ENCODE measurements at regions not wholly inside any gene's neighbourhood (a gene's known extent, or its start where the extent isn't known, plus 50 kb on each side); places are given as distances from the start of the nearest gene placed in this dataset.

GRCh38 chr4:11505221-11505971 lies 76.7 kb upstream of the HS3ST1 start:
- DNase-seq (ENCODE audit: low read depth, low spot score) = peak; percentile 72

GRCh38 chr4:11503166-11503565 lies 74.5 kb upstream of the HS3ST1 start:
- DNase-seq (ENCODE audit: low read depth, low spot score) = no peak

- no peak for DNase-seq (ENCODE audit: low read depth, low spot score)
These were observed 69.3 kb upstream of the HS3ST1 start for GRCh38 chr4:11497972-11498371.

GRCh38 chr4:11497212-11497806 lies 68.6 kb upstream of the HS3ST1 start:
- no peak for DNase-seq (ENCODE audit: low read depth, low spot score)

- no peak for DNase-seq (ENCODE audit: low read depth, low spot score)
These were observed 67.7 kb upstream of the HS3ST1 start for GRCh38 chr4:11496351-11496829.

- no peak for DNase-seq (ENCODE audit: low read depth, low spot score)
These were observed 67.1 kb upstream of the HS3ST1 start for GRCh38 chr4:11495818-11496217.

- no peak for DNase-seq (ENCODE audit: low read depth, low spot score)
These were observed 66.6 kb upstream of the HS3ST1 start for GRCh38 chr4:11495291-11495690.

- no peak for DNase-seq (ENCODE audit: low read depth, low spot score)
These were observed 65.5 kb upstream of the HS3ST1 start for GRCh38 chr4:11494232-11494631.

- DNase-seq (ENCODE audit: low read depth, low spot score) = no peak
These were observed 60.9 kb upstream of the HS3ST1 start for GRCh38 chr4:11489453-11490083.

GRCh38 chr4:11488657-11489452 lies 60.2 kb upstream of the HS3ST1 start:
- no peak for DNase-seq (ENCODE audit: low read depth, low spot score)

- no peak for DNase-seq (ENCODE audit: low read depth, low spot score)
These were observed 59.3 kb upstream of the HS3ST1 start for GRCh38 chr4:11487868-11488544.

- DNase-seq (ENCODE audit: low read depth, low spot score) = no peak
These were observed 58.4 kb upstream of the HS3ST1 start for GRCh38 chr4:11487139-11487538.

- no peak for DNase-seq (ENCODE audit: low read depth, low spot score)
These were observed 57.2 kb upstream of the HS3ST1 start for GRCh38 chr4:11485926-11486325.

GRCh38 chr4:11484531-11484930 lies 55.8 kb upstream of the HS3ST1 start:
- no peak for DNase-seq (ENCODE audit: low read depth, low spot score)

GRCh38 chr4:11483046-11483445 lies 54.4 kb upstream of the HS3ST1 start:
- DNase-seq (ENCODE audit: low read depth, low spot score) = no peak

- DNase-seq (ENCODE audit: low read depth, low spot score) = peak; percentile 19
These were observed 52.0 kb upstream of the HS3ST1 start for GRCh38 chr4:11480683-11481082.
